ENCODE measurements at regions not wholly inside any gene's neighbourhood (a gene's known extent, or its start where the extent isn't known, plus 50 kb on each side); places are given as distances from the start of the nearest gene placed in this dataset.

GRCh38 chr1:34455121-34455520 lies 278.4 kb downstream of the C1orf94 start:
- TF ChIP-seq SIN3A (IDR thresholded peaks at IDR 0.05; ENCODE audit: low read depth) = no peak
- TF ChIP-seq ELF1 (IDR thresholded peaks at IDR 0.05; ENCODE audit: borderline replicate concordance, low read depth) = no peak
- TF ChIP-seq ATF3 (IDR thresholded peaks at IDR 0.05) = no peak
- TF ChIP-seq POLR2A (IDR thresholded peaks at IDR 0.05; ENCODE audit: borderline replicate concordance, extremely low read depth, insufficient read depth, insufficient read length) = no peak
- no peak for TF ChIP-seq ZNF274 (IDR thresholded peaks at IDR 0.05; ENCODE audit: low read depth, low read length)
- TF ChIP-seq TCF7L2 (IDR thresholded peaks at IDR 0.05; ENCODE audit: borderline replicate concordance, extremely low read depth, insufficient read depth, insufficient read length) = no peak
- TF ChIP-seq JUND (IDR thresholded peaks at IDR 0.05) = no peak
- TF ChIP-seq CBX3 (IDR thresholded peaks at IDR 0.05; ENCODE audit: low read depth) = no peak
- no peak for TF ChIP-seq POLR2AphosphoS5 (IDR thresholded peaks at IDR 0.05; ENCODE audit: low read depth, low read length)
- TF ChIP-seq EZH2phosphoT487 (IDR thresholded peaks at IDR 0.05; ENCODE audit: borderline replicate concordance) = no peak
- no peak for TF ChIP-seq CEBPB (IDR thresholded peaks at IDR 0.05; ENCODE audit: low read depth)
- TF ChIP-seq EGR1 (IDR thresholded peaks at IDR 0.05; ENCODE audit: low read depth) = no peak
- no peak for TF ChIP-seq MAX (IDR thresholded peaks at IDR 0.05)
- TF ChIP-seq YY1 (IDR thresholded peaks at IDR 0.05; ENCODE audit: extremely low read depth, insufficient replicate concordance, low read depth, low read length) = no peak
- no peak for TF ChIP-seq FOSL1 (IDR thresholded peaks at IDR 0.05; ENCODE audit: low read depth)
- TF ChIP-seq CTCF (IDR thresholded peaks at IDR 0.05 in 2 of 3, conservative IDR thresholded peaks at IDR 0.05 in 1 of 3; ENCODE audit: borderline replicate concordance in 1 of 3, insufficient read depth in 1 of 3, low read depth in 2 of 3, low read length in 2 of 3) = no peak
- TF ChIP-seq SRF (IDR thresholded peaks at IDR 0.05; ENCODE audit: low read depth) = no peak
- ChIA-PET POLR2A (no interaction called here), CTCF (no interaction called here), RAD21 (ENCODE audit: low non-redundant PET in 1 of 2, low total read pairs in 2 of 2, uncharacterized antibody in 2 of 2, unreplicated experiment in 2 of 2) (no interaction called here)
- Histone ChIP-seq H3K27me3 (ENCODE audit: insufficient read depth, low read length) (no peaks in the 10 kb centered on the region; the same call in 1 of the 2 replicates), H3K27ac (ENCODE audit: low read depth, low read length) (no peak overlapping the region), H3K36me3 (ENCODE audit: control insufficient read depth in 1 of 2, insufficient read depth in 2 of 2, low read length in 2 of 2) (no peaks in the 10 kb centered on the region), H2AFZ (ENCODE audit: low read depth, low read length, poor library complexity, severe bottlenecking) (no peak overlapping the region), H3K9me2 (ENCODE audit: insufficient read depth) (no peaks in the 10 kb centered on the region), H3K4me1 (ENCODE audit: control insufficient read depth in 1 of 2, insufficient read depth in 2 of 2, low read length in 2 of 2) (no peaks in the 10 kb centered on the region), H4K20me1 (ENCODE audit: insufficient read depth) (no peaks in the 10 kb centered on the region), H3K9ac (ENCODE audit: low read length) (no peak overlapping the region), H3K4me2 (ENCODE audit: low read length) (no peak overlapping the region), H3K4me3 (replicated peaks in 1 of 2; ENCODE audit: low read depth in 1 of 2, low read length in 2 of 2) (no peak overlapping the region), H3K9me3 (ENCODE audit: control insufficient read depth in 1 of 2, insufficient read depth in 1 of 2, low read depth in 1 of 2, low read length in 2 of 2) (no peaks in the 10 kb centered on the region), H3K79me2 (ENCODE audit: insufficient read depth, low read length) (no peaks in the 10 kb centered on the region)
- DNase-seq (ENCODE audit: low read depth, low spot score) (no peak), ATAC-seq (no peak)
- intact Hi-C loops (cut with micrococcal nuclease) = no loop called here
- BruUV-seq (replicated peaks) = no TSS peak

Measured in HCT116 (cell line).